Suprapubic skin (tissue), 4 donors: ENCODE measurements at regions not wholly inside any gene's neighbourhood (a gene's known extent, or its start where the extent isn't known, plus 50 kb on each side); places are given as distances from the start of the nearest gene placed in this dataset.

ENCODE experiments used
- EP300 ChIP-seq: sonication (generic); formaldehyde crosslinking; IDR thresholded peaks from one replicate; pipeline ENCODE4 v1.6.1; 2017; ENCODE audit warnings: antibody characterized with exemption
- POLR2AphosphoS5 ChIP-seq, 3 donors: sonication (generic); formaldehyde crosslinking; IDR thresholded peaks; one replicate each; pipeline ENCODE4 v1.6.1; 2017; ENCODE audit warnings: antibody characterized with exemption in 3 of 3
- TF ChIP-seq, protein P1 (sequence below), 2 donors: fragments of 200-600 bp in 1 of 2; fragments of 450-650 bp in 1 of 2; sonication (generic) in 1 of 2; IDR thresholded peaks; one replicate each; pipeline ENCODE4 v1.5.1; 2016 to 2019; ENCODE audit warnings: antibody characterized with exemption in 2 of 2, mild to moderate bottlenecking in 1 of 2, moderate library complexity in 1 of 2

DNA sequence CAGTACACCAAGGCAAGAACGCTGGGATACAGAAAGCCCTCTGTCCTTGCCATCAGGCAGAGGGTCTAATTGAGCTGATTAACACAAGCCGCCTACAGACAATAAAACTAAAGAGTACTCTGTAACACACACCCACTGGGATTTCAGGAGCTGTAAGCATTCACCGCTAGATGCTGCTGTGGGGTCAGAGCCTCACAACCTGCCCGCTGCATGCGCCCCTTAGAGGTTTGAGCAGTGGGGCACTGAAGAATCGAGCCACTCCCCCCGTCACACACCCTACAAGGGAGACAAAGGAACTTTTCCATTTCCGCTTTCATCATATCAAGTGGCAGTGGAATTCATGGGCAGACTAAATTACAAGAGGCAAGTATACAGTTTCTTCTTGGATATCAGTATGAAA, 1080.6 kb downstream of the PCDH17 start:
- TF ChIP-seq EP300 = no peak
- no peak for TF ChIP-seq POLR2AphosphoS5 (IDR thresholded peaks at IDR 0.05)
- TF ChIP-seq, protein P1, sequence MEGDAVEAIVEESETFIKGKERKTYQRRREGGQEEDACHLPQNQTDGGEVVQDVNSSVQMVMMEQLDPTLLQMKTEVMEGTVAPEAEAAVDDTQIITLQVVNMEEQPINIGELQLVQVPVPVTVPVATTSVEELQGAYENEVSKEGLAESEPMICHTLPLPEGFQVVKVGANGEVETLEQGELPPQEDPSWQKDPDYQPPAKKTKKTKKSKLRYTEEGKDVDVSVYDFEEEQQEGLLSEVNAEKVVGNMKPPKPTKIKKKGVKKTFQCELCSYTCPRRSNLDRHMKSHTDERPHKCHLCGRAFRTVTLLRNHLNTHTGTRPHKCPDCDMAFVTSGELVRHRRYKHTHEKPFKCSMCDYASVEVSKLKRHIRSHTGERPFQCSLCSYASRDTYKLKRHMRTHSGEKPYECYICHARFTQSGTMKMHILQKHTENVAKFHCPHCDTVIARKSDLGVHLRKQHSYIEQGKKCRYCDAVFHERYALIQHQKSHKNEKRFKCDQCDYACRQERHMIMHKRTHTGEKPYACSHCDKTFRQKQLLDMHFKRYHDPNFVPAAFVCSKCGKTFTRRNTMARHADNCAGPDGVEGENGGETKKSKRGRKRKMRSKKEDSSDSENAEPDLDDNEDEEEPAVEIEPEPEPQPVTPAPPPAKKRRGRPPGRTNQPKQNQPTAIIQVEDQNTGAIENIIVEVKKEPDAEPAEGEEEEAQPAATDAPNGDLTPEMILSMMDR (IDR thresholded peaks at IDR 0.05) = no peak
